IMR-90 (cell line): ENCODE measurements at regions not wholly inside any gene's neighbourhood (a gene's known extent, or its start where the extent isn't known, plus 50 kb on each side); places are given as distances from the start of the nearest gene placed in this dataset.

Source experiments
- ATAC-seq: fragments of 200-7000 bp; cut with Tn5 transposase; 2 replicates; pipeline ENCODE4 v1.9.1; 2020; ENCODE audit warnings: low read depth, mild to moderate bottlenecking, moderate library complexity
- BruUV-seq: library from RNA; stranded (reverse); fragments of 400-500 nt; replicated peaks from 2 replicates; lab custom pipeline; 2021; lab: Mats Ljungman, UMichigan
- CTCF ChIA-PET: fragments of 300-600 bp; formaldehyde crosslinking; extraction: SDS; loops from one replicate; lab custom pipeline; 2021; ENCODE audit warnings: antibody characterized with exemption; lab: Yijun Ruan, JAX
- POLR2A ChIA-PET: fragments of 300-600 bp; sonication (Branson Sonifier 250); formaldehyde crosslinking; loops from one replicate; lab custom pipeline; 2022; ENCODE audit warnings: antibody characterized with exemption; ENCODE audit not compliant: unreplicated experiment; lab: Charles Lee
- DNase-seq: peaks from one replicate; pipeline ENCODE4 v3.0.0; 2013
- H2AFZ ChIP-seq: replicated peaks from 2 replicates; pipeline ENCODE3; 2013; ENCODE audit warnings: low read length, mild to moderate bottlenecking; ENCODE audit not compliant: poor library complexity
- H2AK5ac ChIP-seq: 2 replicates; pipeline ENCODE4 v1.6.1; 2013; ENCODE audit warnings: low read depth, low read length, inconsistent platforms
- H2AK9ac ChIP-seq: replicated peaks from 2 replicates; pipeline ENCODE3; 2013; ENCODE audit warnings: mild to moderate bottlenecking, low read depth, low read length, moderate library complexity; ENCODE audit not compliant: poor library complexity
- H2BK120ac ChIP-seq: 2 replicates; pipeline ENCODE4 v1.6.1; 2013; ENCODE audit warnings: low read depth, low read length, inconsistent platforms
- H2BK15ac ChIP-seq: 3 replicates; pipeline ENCODE4 v1.6.1; 2013; ENCODE audit warnings: low read depth, low read length, inconsistent platforms
- H2BK20ac ChIP-seq: 2 replicates; pipeline ENCODE4 v1.6.1; 2013; ENCODE audit warnings: low read depth, mild to moderate bottlenecking, inconsistent platforms, low read length, moderate library complexity
- H2BK5ac ChIP-seq: 2 replicates; pipeline ENCODE4 v1.6.1; 2013; ENCODE audit warnings: mild to moderate bottlenecking, low read depth, low read length, inconsistent platforms; ENCODE audit not compliant: poor library complexity, severe bottlenecking
- H3K14ac ChIP-seq: replicated peaks from 2 replicates; pipeline ENCODE4 v1.6.1; 2013; ENCODE audit warnings: low read depth, low read length, inconsistent platforms
- H3K18ac ChIP-seq: 2 replicates; pipeline ENCODE4 v1.6.1; 2013; ENCODE audit warnings: low read depth, low read length, control low read depth
- H3K23ac ChIP-seq: 2 replicates; pipeline ENCODE4 v1.6.1; 2013; ENCODE audit warnings: low read depth, low read length, inconsistent platforms
- H3K27ac ChIP-seq: 2 replicates; pipeline ENCODE4 v1.5.1; 2013; ENCODE audit warnings: mild to moderate bottlenecking, control low read depth, low read length; ENCODE audit not compliant: insufficient read depth
- H3K27me3 ChIP-seq: 2 replicates; pipeline ENCODE4 v1.6.1; 2013; ENCODE audit warnings: low read length; ENCODE audit not compliant: control insufficient read depth, insufficient read depth
- H3K36me3 ChIP-seq: 2 replicates; pipeline ENCODE4 v1.6.1; 2013; ENCODE audit warnings: low read length, mixed read lengths; ENCODE audit not compliant: control insufficient read depth, insufficient read depth
- H3K4ac ChIP-seq: 2 replicates; pipeline ENCODE4 v1.6.1; 2013; ENCODE audit warnings: low read depth, low read length, inconsistent platforms
- H3K4me1 ChIP-seq: 2 replicates; pipeline ENCODE4 v1.6.1; 2013; ENCODE audit warnings: low read length, mixed read lengths; ENCODE audit not compliant: control insufficient read depth, insufficient read depth
- H3K4me2 ChIP-seq: 2 replicates; pipeline ENCODE4 v1.6.1; 2013; ENCODE audit warnings: low read depth, mild to moderate bottlenecking, control low read depth, low read length, moderate library complexity
- H3K4me3 ChIP-seq: 2 replicates; pipeline ENCODE4 v1.5.1; 2013; ENCODE audit warnings: low read depth, mild to moderate bottlenecking, control low read depth, low read length, moderate library complexity; ENCODE audit not compliant: insufficient read depth
- H3K56ac ChIP-seq: 2 replicates; pipeline ENCODE4 v1.6.1; 2013; ENCODE audit warnings: low read length, inconsistent platforms; ENCODE audit not compliant: insufficient read depth; ENCODE audit errors: extremely low read depth
- H3K79me1 ChIP-seq, 2 experiments: 2 replicates each; pipeline ENCODE4 v1.6.1; 2013; ENCODE audit warnings: low read length in 2 of 2, inconsistent platforms in 1 of 2, low read depth in 1 of 2
- H3K9ac ChIP-seq: 2 replicates; pipeline ENCODE4 v1.6.1; 2013; ENCODE audit warnings: low read depth, low read length, control low read depth
- H3K9me1 ChIP-seq: 2 replicates; pipeline ENCODE4 v1.6.1; 2013; ENCODE audit warnings: low read length, inconsistent platforms; ENCODE audit not compliant: insufficient read depth
- H3K9me3 ChIP-seq: 2 replicates; pipeline ENCODE4 v1.6.1; 2013; ENCODE audit warnings: low read length; ENCODE audit not compliant: control insufficient read depth, insufficient read depth
- H4K20me1 ChIP-seq: 2 replicates; pipeline ENCODE4 v1.6.1; 2013; ENCODE audit warnings: low read length, inconsistent platforms; ENCODE audit not compliant: insufficient read depth
- H4K5ac ChIP-seq: 2 replicates; pipeline ENCODE4 v1.6.1; 2013; ENCODE audit warnings: mild to moderate bottlenecking, low read depth, low read length, control low read depth
- H4K8ac ChIP-seq, 2 experiments: 2 replicates each; pipeline ENCODE4 v1.6.1; 2013; ENCODE audit warnings: low read depth in 2 of 2, low read length in 2 of 2, control low read depth in 1 of 2, inconsistent platforms in 1 of 2
- H4K91ac ChIP-seq: 2 replicates; pipeline ENCODE4 v1.6.1; 2013; ENCODE audit warnings: low read depth, low read length, inconsistent platforms; ENCODE audit not compliant: insufficient read depth
- BHLHE40 ChIP-seq: fragments of 150-350 bp; IDR thresholded peaks from 2 replicates; pipeline ENCODE4 v1.6.1; 2016; ENCODE audit warnings: mild to moderate bottlenecking, low read depth, low read length
- CEBPB ChIP-seq: IDR thresholded peaks from 2 replicates; pipeline ENCODE4 v1.6.1; 2012; ENCODE audit warnings: low read depth, low read length, improper control_type of control experiment
- CHD1 ChIP-seq: IDR thresholded peaks from 2 replicates; pipeline ENCODE4 v1.6.1; 2012; ENCODE audit warnings: low read depth, low read length, improper control_type of control experiment
- CTCF ChIP-seq: conservative IDR thresholded peaks from 2 replicates; pipeline ENCODE4 v1.5.1; 2012; ENCODE audit warnings: mild to moderate bottlenecking, low read depth, low read length, improper control_type of control experiment
- FOS ChIP-seq: fragments of 150-350 bp; IDR thresholded peaks from 2 replicates; pipeline ENCODE4 v1.6.1; 2016; ENCODE audit warnings: low read depth, low read length
- MAFK ChIP-seq: IDR thresholded peaks from 2 replicates; pipeline ENCODE4 v1.6.1; 2012; ENCODE audit warnings: low read depth, low read length, improper control_type of control experiment
- MAZ ChIP-seq: IDR thresholded peaks from 2 replicates; pipeline ENCODE4 v1.6.1; 2012; ENCODE audit warnings: low read depth, mild to moderate bottlenecking, low read length, improper control_type of control experiment, moderate library complexity, borderline replicate concordance
- MXI1 ChIP-seq: IDR thresholded peaks from 2 replicates; pipeline ENCODE4 v1.6.1; 2012; ENCODE audit warnings: low read depth, mild to moderate bottlenecking, low read length, moderate library complexity, borderline replicate concordance
- NFE2L2 ChIP-seq: fragments of 150-350 bp; IDR thresholded peaks from 2 replicates; pipeline ENCODE4 v1.6.1; 2016; ENCODE audit warnings: low read depth, mild to moderate bottlenecking, low read length
- POLR2A ChIP-seq: IDR thresholded peaks from 2 replicates; pipeline ENCODE4 v1.6.1; 2012; ENCODE audit warnings: mild to moderate bottlenecking, low read depth, low read length
- RAD21 ChIP-seq: IDR thresholded peaks from 2 replicates; pipeline ENCODE4 v1.6.1; 2012; ENCODE audit warnings: low read length, improper control_type of control experiment
- RCOR1 ChIP-seq: IDR thresholded peaks from 2 replicates; pipeline ENCODE4 v1.6.1; 2012; ENCODE audit warnings: mild to moderate bottlenecking, low read length, improper control_type of control experiment; ENCODE audit not compliant: insufficient replicate concordance
- RFX5 ChIP-seq: IDR thresholded peaks from 2 replicates; pipeline ENCODE4 v1.8.0; 2012; ENCODE audit warnings: low read depth, mild to moderate bottlenecking, low read length, moderate library complexity
- SMC3 ChIP-seq: fragments of 150-350 bp; IDR thresholded peaks from 2 replicates; pipeline ENCODE4 v1.6.1; 2016; ENCODE audit warnings: low read depth, mild to moderate bottlenecking, antibody characterized with exemption, low read length, moderate library complexity
- USF2 ChIP-seq: fragments of 150-350 bp; IDR thresholded peaks from 2 replicates; pipeline ENCODE4 v1.6.1; 2017; ENCODE audit warnings: mild to moderate bottlenecking, antibody characterized with exemption, low read length, low read depth
- WGBS, 2 experiments: methylation state at CpG; one replicate each; pipeline versions ENCODE4 v1.1.5 to v1.1.7; 2013; ENCODE audit warnings: missing lambda C conversion rate in 2 of 2; ENCODE audit not compliant: insufficient read length in 1 of 2; ENCODE audit errors: extremely low coverage in 2 of 2; 5-methylcytosine and 5-hydroxymethylcytosine counted together
- dilution Hi-C: fragments of 300-500 bp; cut with HindIII; formaldehyde crosslinking; loops from one replicate; pipeline ENCODE4 v1.14.3; 2018; ENCODE audit warnings: low sequenced_read_pairs; ENCODE audit not compliant: unreplicated experiment
- in situ Hi-C: fragments of 300-500 bp; cut with MboI; formaldehyde crosslinking; loops from 3 replicates; pipeline ENCODE4 v1.14.3; 2019; ENCODE audit warnings: low sequenced_read_pairs, inconsistent platforms, mixed read lengths
- intact Hi-C: fragments of 100-400 bp; cut with micrococcal nuclease; formaldehyde crosslinking; loops from 2 replicates; pipeline ENCODE4 v1.10.0; 2022
- TF ChIP-seq, protein P1 (sequence below): fragments of 150-350 bp; IDR thresholded peaks from 2 replicates; pipeline ENCODE4 v1.6.1; 2016; ENCODE audit warnings: low read depth, mild to moderate bottlenecking, low read length, moderate library complexity, borderline replicate concordance

DNA sequence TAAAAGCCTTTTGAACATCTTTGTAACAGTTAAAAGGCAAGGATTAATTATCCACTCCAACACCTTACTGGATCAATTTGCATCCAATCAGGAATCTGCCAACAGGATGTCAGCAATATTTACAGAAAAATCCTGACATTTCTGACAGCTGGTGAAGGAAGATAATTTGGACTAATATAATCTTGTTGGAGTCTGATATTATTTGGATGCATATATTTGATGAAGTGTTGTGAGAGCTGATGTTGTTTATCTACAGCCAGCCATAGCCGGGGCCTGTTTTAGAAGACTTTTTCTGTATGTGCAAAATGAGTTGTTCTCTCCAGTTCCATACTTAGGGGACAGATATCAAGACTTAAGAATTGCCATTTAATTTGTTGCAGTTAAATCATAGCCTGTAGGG, 91.1 kb downstream of the GPR37 start:
- Histone ChIP-seq H2BK5ac (no peak overlapping the region), H3K27me3 (no peaks in the 10 kb centered on the region), H3K9me1 (no peaks in the 10 kb centered on the region), H3K4me1 (no peaks in the 10 kb centered on the region), H3K36me3 (no peaks in the 10 kb centered on the region), H2AFZ (no peak overlapping the region), H2AK9ac (no peak overlapping the region), H3K4me2 (no peak overlapping the region), H2AK5ac (no peak overlapping the region), H3K23ac (no peak overlapping the region), H3K4me3 (no peak overlapping the region), H2BK15ac (no peak overlapping the region), H4K91ac (no peak overlapping the region), H3K56ac (no peak overlapping the region), H2BK20ac (no peak overlapping the region), H4K5ac (no peak overlapping the region), H4K8ac (no peak overlapping the region), H2BK120ac (no peak overlapping the region), H3K9ac (no peak overlapping the region), H3K4ac (no peak overlapping the region), H3K27ac (no peak overlapping the region), H3K18ac (no peak overlapping the region), H3K14ac (no peak overlapping the region), H3K79me1 (no peaks in the 10 kb centered on the region), H3K9me3 (no peaks in the 10 kb centered on the region), H4K20me1 (no peaks in the 10 kb centered on the region)
- ChIA-PET POLR2A (no interaction called here), CTCF (no interaction called here)
- no TSS peak for BruUV-seq
- intact Hi-C loops (no loop called here), in situ Hi-C loops (no loop called here), dilution Hi-C loops (no loop called here)
- DNase-seq (no peak), ATAC-seq (no peak)
- WGBS, 2 experiments = no CpG with 5 or more reads among the region's 1 CpG
- TF ChIP-seq RAD21 (no peak), NFE2L2 (no peak), MXI1 (no peak), RFX5 (no peak), MAZ (no peak), CTCF (no peak), CEBPB (no peak), USF2 (no peak), BHLHE40 (no peak), SMC3 (no peak), MAFK (no peak), FOS (no peak), CHD1 (no peak), RCOR1 (no peak), POLR2A (no peak)
- TF ChIP-seq, protein P1, sequence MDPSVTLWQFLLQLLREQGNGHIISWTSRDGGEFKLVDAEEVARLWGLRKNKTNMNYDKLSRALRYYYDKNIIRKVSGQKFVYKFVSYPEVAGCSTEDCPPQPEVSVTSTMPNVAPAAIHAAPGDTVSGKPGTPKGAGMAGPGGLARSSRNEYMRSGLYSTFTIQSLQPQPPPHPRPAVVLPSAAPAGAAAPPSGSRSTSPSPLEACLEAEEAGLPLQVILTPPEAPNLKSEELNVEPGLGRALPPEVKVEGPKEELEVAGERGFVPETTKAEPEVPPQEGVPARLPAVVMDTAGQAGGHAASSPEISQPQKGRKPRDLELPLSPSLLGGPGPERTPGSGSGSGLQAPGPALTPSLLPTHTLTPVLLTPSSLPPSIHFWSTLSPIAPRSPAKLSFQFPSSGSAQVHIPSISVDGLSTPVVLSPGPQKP = no peak
